SK-N-SH treated with all-trans-retinoic acid at 6 μM for 48 hours (cell line): ENCODE measurements at regions not wholly inside any gene's neighbourhood (a gene's known extent, or its start where the extent isn't known, plus 50 kb on each side); places are given as distances from the start of the nearest gene placed in this dataset.
"Not testable (repeated sequence)": the region's sequence is repeated elsewhere in the genome, so short reads cannot be mapped to it uniquely, and the experiment has no call there.

Experiments used
- ATAC-seq: fragments of 200-7000 bp; cut with Tn5 transposase; 3 replicates; pipeline ENCODE4 v1.9.1; 2020; ENCODE audit warnings: mild to moderate bottlenecking, moderate library complexity
- ARNTL ChIP-seq: fragments of 450-650 bp; formaldehyde crosslinking; IDR thresholded peaks from 2 replicates; pipeline ENCODE4 v1.5.0; 2020; ENCODE audit warnings: low read depth, mild to moderate bottlenecking, moderate library complexity, borderline replicate concordance
- BACH2 ChIP-seq: fragments of 250-450 bp; sonication (Bioruptor Pico); IDR thresholded peaks from 2 replicates; pipeline ENCODE4 v1.9.0; 2021; ENCODE audit warnings: mild to moderate bottlenecking, borderline replicate concordance
- CSDC2 ChIP-seq: fragments of 250-450 bp; sonication (Bioruptor Pico); IDR thresholded peaks from 2 replicates; pipeline ENCODE4 v1.5.0; 2020; ENCODE audit warnings: mild to moderate bottlenecking, moderate library complexity
- CSRNP3 ChIP-seq: fragments of 250-450 bp; sonication (Bioruptor Pico); IDR thresholded peaks from 2 replicates; pipeline ENCODE4 v1.5.1; 2021; ENCODE audit warnings: mild to moderate bottlenecking, moderate library complexity
- ESRRG ChIP-seq: fragments of 250-450 bp; sonication (Bioruptor Pico); IDR thresholded peaks from 2 replicates; pipeline ENCODE4 v1.6.1; 2021; ENCODE audit warnings: mild to moderate bottlenecking
- GLIS3 ChIP-seq: fragments of 250-450 bp; sonication (Bioruptor Pico); IDR thresholded peaks from 2 replicates; pipeline ENCODE4 v1.5.0; 2020; ENCODE audit warnings: mild to moderate bottlenecking, moderate library complexity
- ISL1 ChIP-seq: fragments of 250-450 bp; sonication (Bioruptor Pico); IDR thresholded peaks from 2 replicates; pipeline ENCODE4 v2.1.2; 2022; ENCODE audit warnings: mild to moderate bottlenecking, moderate library complexity
- OSR1 ChIP-seq: fragments of 250-450 bp; sonication (Bioruptor Pico); IDR thresholded peaks from 2 replicates; pipeline ENCODE4 v1.8.0; 2022; ENCODE audit warnings: moderate library complexity, mild to moderate bottlenecking, inconsistent platforms
- PATZ1 ChIP-seq: fragments of 250-450 bp; sonication (Bioruptor Pico); IDR thresholded peaks from 2 replicates; pipeline ENCODE4 v1.8.0; 2020; ENCODE audit warnings: mild to moderate bottlenecking, moderate library complexity, borderline replicate concordance
- PPARA ChIP-seq: fragments of 250-450 bp; sonication (Bioruptor Pico); IDR thresholded peaks from 2 replicates; pipeline ENCODE4 v1.5.0; 2020; ENCODE audit warnings: mild to moderate bottlenecking, borderline replicate concordance
- RARB ChIP-seq: fragments of 250-450 bp; sonication (Bioruptor Pico); IDR thresholded peaks from 2 replicates; pipeline ENCODE4 v1.8.0; 2021; ENCODE audit warnings: mild to moderate bottlenecking, moderate library complexity
- SNAI2 ChIP-seq: fragments of 250-450 bp; sonication (Bioruptor Pico); IDR thresholded peaks from 2 replicates; pipeline ENCODE4 v1.5.0; 2020; ENCODE audit warnings: mild to moderate bottlenecking, moderate library complexity
- TCF4 ChIP-seq: fragments of 250-450 bp; sonication (Bioruptor Pico); IDR thresholded peaks from 2 replicates; pipeline ENCODE4 v1.8.0; 2021; ENCODE audit warnings: mild to moderate bottlenecking, moderate library complexity, borderline replicate concordance
- TOX ChIP-seq: fragments of 250-450 bp; sonication (Bioruptor Pico); IDR thresholded peaks from 2 replicates; pipeline ENCODE4 v1.8.0; 2021; ENCODE audit warnings: mild to moderate bottlenecking, moderate library complexity, borderline replicate concordance
- TSHZ2 ChIP-seq: fragments of 250-450 bp; sonication (Bioruptor Pico); IDR thresholded peaks from 2 replicates; pipeline ENCODE4 v1.5.0; 2020; ENCODE audit warnings: mild to moderate bottlenecking, moderate library complexity
- ZC3H10 ChIP-seq: fragments of 250-450 bp; sonication (Bioruptor Pico); IDR thresholded peaks from 2 replicates; pipeline ENCODE4 v1.5.1; 2021; ENCODE audit warnings: mild to moderate bottlenecking, moderate library complexity
- ZFP3 ChIP-seq: fragments of 250-450 bp; sonication (Bioruptor Pico); IDR thresholded peaks from 2 replicates; pipeline ENCODE4 v1.5.0; 2020; ENCODE audit warnings: mild to moderate bottlenecking, moderate library complexity
- ZFP30 ChIP-seq: fragments of 450-650 bp; formaldehyde crosslinking; IDR thresholded peaks from 2 replicates; pipeline ENCODE4 v1.5.0; 2022; ENCODE audit warnings: mild to moderate bottlenecking, moderate library complexity
- ZNF565 ChIP-seq: fragments of 450-650 bp; formaldehyde crosslinking; conservative IDR thresholded peaks from 2 replicates; pipeline ENCODE4 v1.5.0; 2020; ENCODE audit warnings: low read depth, mild to moderate bottlenecking, moderate library complexity
- ZNF70 ChIP-seq: fragments of 450-650 bp; formaldehyde crosslinking; IDR thresholded peaks from 2 replicates; pipeline ENCODE4 v1.5.0; 2020; ENCODE audit warnings: mild to moderate bottlenecking, moderate library complexity
- ZNF8 ChIP-seq: fragments of 450-650 bp; formaldehyde crosslinking; IDR thresholded peaks from 2 replicates; pipeline ENCODE4 v1.5.0; 2020; ENCODE audit warnings: mild to moderate bottlenecking, moderate library complexity

DNA sequence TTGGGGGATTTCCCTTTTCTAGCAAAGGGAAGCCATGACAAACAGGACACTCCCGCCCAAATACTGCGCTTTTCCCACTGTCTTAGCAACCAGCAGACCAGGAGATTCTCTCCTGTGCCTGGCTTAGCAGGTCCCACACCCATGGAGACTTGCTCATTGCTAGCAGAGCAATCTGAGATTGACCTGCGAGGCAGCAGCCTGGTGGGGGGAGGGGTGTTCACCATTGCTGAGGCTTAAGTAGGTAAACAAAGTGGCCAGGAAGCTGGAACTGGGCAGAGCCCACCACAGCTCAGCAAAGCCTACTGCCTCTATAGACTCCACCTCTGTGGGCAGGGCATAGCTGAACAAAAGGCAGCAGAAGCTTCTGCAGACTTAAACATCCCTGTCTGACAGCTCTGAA is 279.2 kb downstream of the DEPDC1B start:
- not testable (repeated sequence) for ATAC-seq

- no peak for ATAC-seq
- TF ChIP-seq OSR1 (CRISPR knock-in tag) (no peak), PATZ1 (CRISPR knock-in tag) (no peak), ZFP30 (CRISPR knock-in tag) (no peak), CSDC2 (CRISPR knock-in tag) (no peak), ESRRG (CRISPR knock-in tag) (no peak), BACH2 (CRISPR knock-in tag) (no peak), ARNTL (CRISPR knock-in tag) (no peak), ZFP3 (CRISPR knock-in tag) (no peak), PPARA (CRISPR knock-in tag) (no peak), ISL1 (CRISPR knock-in tag) (no peak), CSRNP3 (CRISPR knock-in tag) (no peak), SNAI2 (no peak), ZNF565 (CRISPR knock-in tag) (no peak), ZNF8 (CRISPR knock-in tag) (no peak), TCF4 (CRISPR knock-in tag) (no peak), GLIS3 (CRISPR knock-in tag) (no peak)
These were observed 282.3 kb downstream of the DEPDC1B start for GRCh38 chr5:60417500-60418181.

GRCh38 chr5:60415443-60415842 is 284.5 kb downstream of the DEPDC1B start:
- ATAC-seq, result no peak
- TF ChIP-seq ARNTL (CRISPR knock-in tag) (no peak), ZC3H10 (CRISPR knock-in tag) (no peak), PATZ1 (CRISPR knock-in tag) (no peak), ISL1 (CRISPR knock-in tag) (no peak), CSRNP3 (CRISPR knock-in tag) (no peak), ZNF70 (CRISPR knock-in tag) (no peak)

- no peak for ATAC-seq
- TF ChIP-seq PATZ1 (CRISPR knock-in tag) (no peak), TCF4 (CRISPR knock-in tag) (no peak), ZFP3 (CRISPR knock-in tag) (no peak), TOX (CRISPR knock-in tag) (no peak), ZNF70 (CRISPR knock-in tag) (no peak), ESRRG (CRISPR knock-in tag) (no peak), ZNF565 (CRISPR knock-in tag) (no peak), TSHZ2 (CRISPR knock-in tag) (no peak), ISL1 (CRISPR knock-in tag) (no peak), CSDC2 (CRISPR knock-in tag) (no peak), RARB (no peak), ZNF8 (CRISPR knock-in tag) (no peak)
These were observed 289.5 kb downstream of the DEPDC1B start for GRCh38 chr5:60410427-60410826.
